GM23248 (cell line): ENCODE measurements at regions not wholly inside any gene's neighbourhood (a gene's known extent, or its start where the extent isn't known, plus 50 kb on each side); places are given as distances from the start of the nearest gene placed in this dataset.

Experiments used
- EZH2 ChIP-seq: fragments of 200-600 bp; sonication (generic); IDR thresholded peaks from 2 replicates; pipeline ENCODE4 v1.6.1; 2018; ENCODE audit warnings: antibody characterized with exemption, mild to moderate bottlenecking; ENCODE audit not compliant: insufficient read depth, poor library complexity, severe bottlenecking
- EZH2phosphoT487 ChIP-seq: fragments of 200-600 bp; sonication (generic); IDR thresholded peaks from 2 replicates; pipeline ENCODE4 v1.6.1; 2018; ENCODE audit warnings: antibody characterized with exemption, moderate library complexity, mild to moderate bottlenecking, low read depth; ENCODE audit not compliant: insufficient read depth

GRCh38 chr5:67793966-67794365 is 421.6 kb upstream of the PIK3R1 start:
- TF ChIP-seq EZH2, result no peak
- no peak for TF ChIP-seq EZH2phosphoT487
